ENCODE measurements at regions not wholly inside any gene's neighbourhood (a gene's known extent, or its start where the extent isn't known, plus 50 kb on each side); places are given as distances from the start of the nearest gene placed in this dataset.
A peak's percentile ranks its signal among the peaks of the same experiment; 100 is the strongest.

DNA sequence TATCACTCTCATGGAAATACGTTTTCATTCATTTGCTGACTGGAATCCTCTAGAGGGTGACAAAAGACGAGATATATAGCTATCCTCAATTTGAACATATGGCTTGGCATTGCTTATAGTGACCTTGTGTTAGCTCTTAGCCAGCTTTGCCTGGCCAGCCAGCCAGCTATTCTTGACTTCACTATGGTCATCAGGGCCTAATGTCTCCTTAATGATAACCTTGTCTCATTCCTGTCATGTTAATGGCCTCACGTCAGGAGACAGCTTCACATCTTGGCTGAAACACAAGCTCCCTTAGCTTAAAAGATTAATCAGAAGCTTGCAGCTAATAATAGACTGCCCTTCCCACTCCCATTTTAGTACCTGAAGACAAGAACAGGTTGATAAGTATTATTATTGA lies 1517.5 kb upstream of the PIK3C3 start:
- Histone ChIP-seq H3K4me3 (ENCODE audit: insufficient read depth, low read depth, low read length) (no peak overlapping the region), H3K4me2 (ENCODE audit: low read length) (no peak overlapping the region), H2AFZ (ENCODE audit: low read depth, low read length) (no peak overlapping the region), H3K9ac (ENCODE audit: low read length) (no peak overlapping the region), H3K36me3 (ENCODE audit: insufficient read depth, low read length) (no peaks in the 10 kb centered on the region), H4K20me1 (ENCODE audit: insufficient read depth, low read length) (no peaks in the 10 kb centered on the region), H3K27ac (ENCODE audit: low read depth, low read length) (no peak overlapping the region), H3K27me3 (ENCODE audit: insufficient read depth, low read length) (no peaks in the 10 kb centered on the region), H3K4me1 (ENCODE audit: insufficient read depth, low read length) (no peaks in the 10 kb centered on the region), H3K9me3 (ENCODE audit: insufficient read depth, low read depth, low read length) (no peaks in the 10 kb centered on the region), H3K79me2 (ENCODE audit: insufficient read depth, low read length) (no peaks in the 10 kb centered on the region)
- peaks cover 4% of the 10 kb centered on the region for H3K4me1 Mint-ChIP-seq (ENCODE audit: low read depth, unreplicated experiment)
- FAIRE-seq (no peak), DNase-seq (ENCODE audit: low read depth) (no peak)
- no peaks in the 10 kb centered on the region for H3K9me3 Mint-ChIP-seq (ENCODE audit: unreplicated experiment)
- peak overlapping the region; percentile 8 for H3K27ac Mint-ChIP-seq (ENCODE audit: unreplicated experiment)
- no peak overlapping the region for H3K4me3 Mint-ChIP-seq (ENCODE audit: unreplicated experiment)
- H3K36me3 Mint-ChIP-seq (ENCODE audit: low read depth, unreplicated experiment): no peaks in the 10 kb centered on the region
- no peaks in the 10 kb centered on the region for H3K27me3 Mint-ChIP-seq (ENCODE audit: low read depth, unreplicated experiment)
- TF ChIP-seq, protein P1, sequence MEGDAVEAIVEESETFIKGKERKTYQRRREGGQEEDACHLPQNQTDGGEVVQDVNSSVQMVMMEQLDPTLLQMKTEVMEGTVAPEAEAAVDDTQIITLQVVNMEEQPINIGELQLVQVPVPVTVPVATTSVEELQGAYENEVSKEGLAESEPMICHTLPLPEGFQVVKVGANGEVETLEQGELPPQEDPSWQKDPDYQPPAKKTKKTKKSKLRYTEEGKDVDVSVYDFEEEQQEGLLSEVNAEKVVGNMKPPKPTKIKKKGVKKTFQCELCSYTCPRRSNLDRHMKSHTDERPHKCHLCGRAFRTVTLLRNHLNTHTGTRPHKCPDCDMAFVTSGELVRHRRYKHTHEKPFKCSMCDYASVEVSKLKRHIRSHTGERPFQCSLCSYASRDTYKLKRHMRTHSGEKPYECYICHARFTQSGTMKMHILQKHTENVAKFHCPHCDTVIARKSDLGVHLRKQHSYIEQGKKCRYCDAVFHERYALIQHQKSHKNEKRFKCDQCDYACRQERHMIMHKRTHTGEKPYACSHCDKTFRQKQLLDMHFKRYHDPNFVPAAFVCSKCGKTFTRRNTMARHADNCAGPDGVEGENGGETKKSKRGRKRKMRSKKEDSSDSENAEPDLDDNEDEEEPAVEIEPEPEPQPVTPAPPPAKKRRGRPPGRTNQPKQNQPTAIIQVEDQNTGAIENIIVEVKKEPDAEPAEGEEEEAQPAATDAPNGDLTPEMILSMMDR (IDR thresholded peaks at IDR 0.05; ENCODE audit: insufficient read depth, low read depth, low read length): no peak
- no peak for TF ChIP-seq EZH2 (IDR thresholded peaks at IDR 0.05; ENCODE audit: insufficient read depth, low read length)

GRCh38 chr18:40431071-40431985 lies 1523.7 kb upstream of the PIK3C3 start:
- no peak overlapping the region for H3K4me3 ChIP-seq (ENCODE audit: insufficient read depth, low read depth, low read length)
- H2AFZ ChIP-seq (ENCODE audit: low read depth, low read length): no peak overlapping the region
- no peaks in the 10 kb centered on the region for H4K20me1 ChIP-seq (ENCODE audit: insufficient read depth, low read length)
- no peak for FAIRE-seq
- H3K27ac ChIP-seq (ENCODE audit: low read depth, low read length): no peak overlapping the region
- H3K27me3 ChIP-seq (ENCODE audit: insufficient read depth, low read length): no peaks in the 10 kb centered on the region
- no peak for TF ChIP-seq EZH2 (IDR thresholded peaks at IDR 0.05; ENCODE audit: insufficient read depth, low read length)
- no peaks in the 10 kb centered on the region for H3K9me3 Mint-ChIP-seq (ENCODE audit: unreplicated experiment)
- no peaks in the 10 kb centered on the region for H3K9me3 ChIP-seq (ENCODE audit: insufficient read depth, low read depth, low read length)
- no peaks in the 10 kb centered on the region for H3K79me2 ChIP-seq (ENCODE audit: insufficient read depth, low read length)
- H3K36me3 ChIP-seq (ENCODE audit: insufficient read depth, low read length): no peaks in the 10 kb centered on the region
- H3K27ac Mint-ChIP-seq (ENCODE audit: unreplicated experiment): no peak overlapping the region
- H3K27me3 Mint-ChIP-seq (ENCODE audit: low read depth, unreplicated experiment): no peaks in the 10 kb centered on the region
- no peaks in the 10 kb centered on the region for H3K36me3 Mint-ChIP-seq (ENCODE audit: low read depth, unreplicated experiment)
- H3K4me1 Mint-ChIP-seq (ENCODE audit: low read depth, unreplicated experiment): no peaks in the 10 kb centered on the region
- DNase-seq (ENCODE audit: low read depth): no peak
- no peak overlapping the region for H3K9ac ChIP-seq (ENCODE audit: low read length)
- no peak overlapping the region for H3K4me3 Mint-ChIP-seq (ENCODE audit: unreplicated experiment)
- no peaks in the 10 kb centered on the region for H3K4me1 ChIP-seq (ENCODE audit: insufficient read depth, low read length)
- H3K4me2 ChIP-seq (ENCODE audit: low read length): no peak overlapping the region

DNA sequence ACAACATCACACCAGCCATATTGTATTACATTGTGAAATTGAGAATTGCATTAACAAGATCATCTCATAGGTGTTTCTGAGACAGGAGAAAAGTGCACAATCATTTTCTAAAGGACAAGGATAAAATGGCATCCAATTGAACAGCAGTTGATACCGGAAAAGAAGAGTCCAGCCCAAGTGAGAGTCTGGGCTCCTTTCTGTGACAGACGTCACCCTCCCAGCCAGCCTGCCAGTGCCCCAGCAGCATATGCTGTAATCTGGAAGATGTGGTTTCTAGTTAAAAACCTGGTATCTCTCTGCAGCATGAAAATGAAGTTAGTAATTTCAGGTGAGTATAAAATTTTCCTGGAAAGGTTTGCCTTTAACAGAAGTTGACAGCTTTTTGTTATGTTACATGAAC lies 1531.7 kb upstream of the PIK3C3 start:
- no peak overlapping the region for H3K4me3 Mint-ChIP-seq (ENCODE audit: unreplicated experiment)
- no peaks in the 10 kb centered on the region for H3K27me3 ChIP-seq (ENCODE audit: insufficient read depth, low read length)
- H2AFZ ChIP-seq (ENCODE audit: low read depth, low read length): no peak overlapping the region
- FAIRE-seq (no peak), DNase-seq (ENCODE audit: low read depth) (no peak)
- no peaks in the 10 kb centered on the region for H3K4me1 ChIP-seq (ENCODE audit: insufficient read depth, low read length)
- TF ChIP-seq, protein P1 (IDR thresholded peaks at IDR 0.05; ENCODE audit: insufficient read depth, low read depth, low read length): no peak
- TF ChIP-seq EZH2 (IDR thresholded peaks at IDR 0.05; ENCODE audit: insufficient read depth, low read length): no peak
- H3K4me3 ChIP-seq (ENCODE audit: insufficient read depth, low read depth, low read length): no peak overlapping the region
- H3K9me3 ChIP-seq (ENCODE audit: insufficient read depth, low read depth, low read length): no peaks in the 10 kb centered on the region
- H3K9ac ChIP-seq (ENCODE audit: low read length): no peak overlapping the region
- H3K36me3 ChIP-seq (ENCODE audit: insufficient read depth, low read length): no peaks in the 10 kb centered on the region
- H3K36me3 Mint-ChIP-seq (ENCODE audit: low read depth, unreplicated experiment): no peaks in the 10 kb centered on the region
- H3K4me2 ChIP-seq (ENCODE audit: low read length): no peak overlapping the region
- H3K27me3 Mint-ChIP-seq (ENCODE audit: low read depth, unreplicated experiment): peaks cover 2% of the 10 kb centered on the region
- H4K20me1 ChIP-seq (ENCODE audit: insufficient read depth, low read length): no peaks in the 10 kb centered on the region
- no peak overlapping the region for H3K27ac ChIP-seq (ENCODE audit: low read depth, low read length)
- no peaks in the 10 kb centered on the region for H3K4me1 Mint-ChIP-seq (ENCODE audit: low read depth, unreplicated experiment)
- no peak overlapping the region for H3K27ac Mint-ChIP-seq (ENCODE audit: unreplicated experiment)
- no peaks in the 10 kb centered on the region for H3K9me3 Mint-ChIP-seq (ENCODE audit: unreplicated experiment)
- no peaks in the 10 kb centered on the region for H3K79me2 ChIP-seq (ENCODE audit: insufficient read depth, low read length)
